ENCODE measurements at regions not wholly inside any gene's neighbourhood (a gene's known extent, or its start where the extent isn't known, plus 50 kb on each side); places are given as distances from the start of the nearest gene placed in this dataset.

DNA sequence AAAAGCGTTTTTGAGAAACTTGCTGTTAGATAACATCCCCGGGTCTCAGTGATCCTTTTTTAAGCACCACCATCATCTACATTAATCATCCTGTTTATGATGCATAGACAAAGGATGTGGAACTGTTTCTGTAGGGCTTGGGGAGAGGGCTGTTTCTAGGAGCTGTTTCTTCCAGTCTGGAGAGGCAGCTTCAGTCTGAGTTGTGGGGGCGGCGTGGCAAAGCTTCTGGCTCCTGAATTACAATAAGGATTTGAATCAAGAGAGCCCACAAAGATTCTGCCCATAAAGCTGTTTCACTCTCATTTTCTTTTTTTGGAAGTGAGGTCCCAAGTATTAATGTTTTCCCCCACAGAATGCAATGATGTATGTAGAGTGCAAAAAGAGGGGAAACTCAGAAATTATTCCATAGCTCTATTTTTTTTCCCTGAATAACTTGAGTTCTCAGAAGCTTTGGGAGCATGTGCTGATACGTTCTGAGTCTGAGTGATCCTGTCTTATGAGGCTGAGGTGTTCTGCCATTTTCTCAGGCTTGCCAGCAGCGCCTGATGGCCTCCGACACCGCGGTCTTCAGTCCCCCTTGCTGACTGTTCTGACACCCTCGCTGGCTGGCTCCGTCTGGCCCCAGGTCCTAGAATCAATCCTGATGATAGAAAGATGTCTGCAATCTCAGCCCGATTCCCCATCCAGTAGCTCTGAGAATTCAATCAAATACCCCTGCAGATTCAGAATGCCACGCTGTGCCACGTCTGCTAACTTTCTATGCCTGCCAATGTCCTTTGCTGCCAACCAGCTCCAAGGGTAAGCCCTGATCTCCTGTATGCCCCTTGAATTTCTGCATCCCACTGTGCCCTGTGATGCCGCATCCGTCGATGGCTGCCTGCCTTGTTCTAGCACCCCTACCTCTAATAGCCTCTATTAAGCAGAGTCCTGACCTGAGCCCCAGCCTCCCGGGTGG lies 92.4 kb upstream of the AKT3 start:
- Histone ChIP-seq H2BK15ac (ENCODE audit: low read depth, low read length) (no peak overlapping the region), H3K9ac (ENCODE audit: low read depth, low read length) (no peak overlapping the region), H3K9me3 (ENCODE audit: control insufficient read depth, insufficient read depth, low read length) (no peaks in the 10 kb centered on the region), H3K4me2 (ENCODE audit: low read depth, low read length) (no peak overlapping the region), H3K14ac (replicated peaks; ENCODE audit: low read depth, low read length) (no peak overlapping the region), H4K91ac (ENCODE audit: insufficient read depth, low read depth, low read length) (no peak overlapping the region), H3K9me1 (ENCODE audit: insufficient read depth, low read length) (no peaks in the 10 kb centered on the region; the same call in 1 of the 2 replicates), H2BK20ac (ENCODE audit: low read depth, low read length) (no peak overlapping the region), H3K4me1 (ENCODE audit: control insufficient read depth, insufficient read depth, low read length) (no peaks in the 10 kb centered on the region), H3K18ac (ENCODE audit: low read depth, low read length) (no peak overlapping the region), H4K5ac (ENCODE audit: low read depth, low read length) (no peak overlapping the region), H3K4me3 (ENCODE audit: insufficient read depth, low read depth, low read length) (no peak overlapping the region), H4K8ac (ENCODE audit: low read depth in 2 of 2, low read length in 2 of 2) (no peak overlapping the region), H2AK9ac (replicated peaks; ENCODE audit: low read depth, low read length, poor library complexity) (no peak overlapping the region), H2BK120ac (ENCODE audit: low read depth, low read length) (no peak overlapping the region), H2AK5ac (ENCODE audit: low read depth, low read length) (no peak overlapping the region), H2AFZ (replicated peaks; ENCODE audit: low read length, poor library complexity) (no peak overlapping the region), H4K20me1 (ENCODE audit: insufficient read depth, low read length) (no peaks in the 10 kb centered on the region), H3K56ac (ENCODE audit: extremely low read depth, insufficient read depth, low read length) (no peak overlapping the region), H3K4ac (ENCODE audit: low read depth, low read length) (no peak overlapping the region), H3K27ac (ENCODE audit: insufficient read depth, low read length) (no peak overlapping the region), H3K36me3 (ENCODE audit: control insufficient read depth, insufficient read depth, low read length) (no peaks in the 10 kb centered on the region), H2BK5ac (ENCODE audit: low read depth, low read length, poor library complexity, severe bottlenecking) (no peak overlapping the region), H3K27me3 (ENCODE audit: control insufficient read depth, insufficient read depth, low read length) (no peaks in the 10 kb centered on the region; the same call in 1 of the 2 replicates), H3K23ac (ENCODE audit: low read depth, low read length) (no peak overlapping the region), H3K79me1 (ENCODE audit: low read depth in 1 of 2, low read length in 2 of 2) (no peaks in the 10 kb centered on the region)
- 87% methylated on average over 8 of the region's 18 CpGs; no CpG with 5 or more reads in 1 of the 2 experiments for WGBS, 2 experiments (ENCODE audit: extremely low coverage in 2 of 2, insufficient read length in 1 of 2)
- POLR2A ChIA-PET (ENCODE audit: unreplicated experiment), result no interaction called here
- intact Hi-C loops (cut with micrococcal nuclease), result no loop called here
- TF ChIP-seq NFE2L2 (IDR thresholded peaks at IDR 0.05; ENCODE audit: low read depth, low read length), result no peak
- no peak for TF ChIP-seq RAD21 (IDR thresholded peaks at IDR 0.05; ENCODE audit: low read length)
- TF ChIP-seq, protein P1, sequence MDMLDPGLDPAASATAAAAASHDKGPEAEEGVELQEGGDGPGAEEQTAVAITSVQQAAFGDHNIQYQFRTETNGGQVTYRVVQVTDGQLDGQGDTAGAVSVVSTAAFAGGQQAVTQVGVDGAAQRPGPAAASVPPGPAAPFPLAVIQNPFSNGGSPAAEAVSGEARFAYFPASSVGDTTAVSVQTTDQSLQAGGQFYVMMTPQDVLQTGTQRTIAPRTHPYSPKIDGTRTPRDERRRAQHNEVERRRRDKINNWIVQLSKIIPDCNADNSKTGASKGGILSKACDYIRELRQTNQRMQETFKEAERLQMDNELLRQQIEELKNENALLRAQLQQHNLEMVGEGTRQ (IDR thresholded peaks at IDR 0.05; ENCODE audit: low read depth, low read length), result no peak
- no peak for TF ChIP-seq FOS (IDR thresholded peaks at IDR 0.05; ENCODE audit: low read depth, low read length)
- no peak for TF ChIP-seq CHD1 (IDR thresholded peaks at IDR 0.05; ENCODE audit: low read depth, low read length)
- TF ChIP-seq MAZ (IDR thresholded peaks at IDR 0.05; ENCODE audit: borderline replicate concordance, low read depth, low read length), result no peak
- TF ChIP-seq BHLHE40 (IDR thresholded peaks at IDR 0.05; ENCODE audit: low read depth, low read length), result no peak
- TF ChIP-seq, protein P2, sequence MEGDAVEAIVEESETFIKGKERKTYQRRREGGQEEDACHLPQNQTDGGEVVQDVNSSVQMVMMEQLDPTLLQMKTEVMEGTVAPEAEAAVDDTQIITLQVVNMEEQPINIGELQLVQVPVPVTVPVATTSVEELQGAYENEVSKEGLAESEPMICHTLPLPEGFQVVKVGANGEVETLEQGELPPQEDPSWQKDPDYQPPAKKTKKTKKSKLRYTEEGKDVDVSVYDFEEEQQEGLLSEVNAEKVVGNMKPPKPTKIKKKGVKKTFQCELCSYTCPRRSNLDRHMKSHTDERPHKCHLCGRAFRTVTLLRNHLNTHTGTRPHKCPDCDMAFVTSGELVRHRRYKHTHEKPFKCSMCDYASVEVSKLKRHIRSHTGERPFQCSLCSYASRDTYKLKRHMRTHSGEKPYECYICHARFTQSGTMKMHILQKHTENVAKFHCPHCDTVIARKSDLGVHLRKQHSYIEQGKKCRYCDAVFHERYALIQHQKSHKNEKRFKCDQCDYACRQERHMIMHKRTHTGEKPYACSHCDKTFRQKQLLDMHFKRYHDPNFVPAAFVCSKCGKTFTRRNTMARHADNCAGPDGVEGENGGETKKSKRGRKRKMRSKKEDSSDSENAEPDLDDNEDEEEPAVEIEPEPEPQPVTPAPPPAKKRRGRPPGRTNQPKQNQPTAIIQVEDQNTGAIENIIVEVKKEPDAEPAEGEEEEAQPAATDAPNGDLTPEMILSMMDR (conservative IDR thresholded peaks at IDR 0.05; ENCODE audit: low read depth, low read length), result no peak
- ATAC-seq (ENCODE audit: low read depth) (no peak), DNase-seq (no peak)
- in situ Hi-C loops (cut with MboI; ENCODE audit: low sequenced_read_pairs), result no loop called here
- CTCF ChIA-PET, result no interaction called here
- no TSS peak for BruUV-seq (replicated peaks)
- dilution Hi-C loops (cut with HindIII; ENCODE audit: low sequenced_read_pairs, unreplicated experiment), result no loop called here
